ENCODE measurements at regions not wholly inside any gene's neighbourhood (a gene's known extent, or its start where the extent isn't known, plus 50 kb on each side); places are given as distances from the start of the nearest gene placed in this dataset.
A peak's percentile ranks its signal among the peaks of the same experiment; 100 is the strongest.

GRCh38 chr5:120808606-120809005, 344.5 kb downstream of the PRR16 start:
- H3K36me3 ChIP-seq (ENCODE audit: control insufficient read depth, low read length), result no peaks in the 10 kb centered on the region
- H3K27me3 ChIP-seq (ENCODE audit: control insufficient read depth, low read length), result no peaks in the 10 kb centered on the region
- no peaks in the 10 kb centered on the region for H3F3A ChIP-seq (ENCODE audit: control insufficient read depth, insufficient read depth)
- no peaks in the 10 kb centered on the region for H4K20me1 ChIP-seq (ENCODE audit: control insufficient read depth, insufficient read depth, low read depth, low read length)
- H3K9me3 ChIP-seq (ENCODE audit: control insufficient read depth, insufficient read depth, low read length), result no peaks in the 10 kb centered on the region
- H3K4me3 ChIP-seq (ENCODE audit: low read length), result no peak overlapping the region
- H3K27ac ChIP-seq (ENCODE audit: low read depth, low read length), result no peak overlapping the region
- H3K4me1 ChIP-seq (ENCODE audit: control insufficient read depth, low read length), result no peaks in the 10 kb centered on the region
- TF ChIP-seq EZH2phosphoT487 (IDR thresholded peaks at IDR 0.05; ENCODE audit: borderline replicate concordance, low read length) (no peak), CTCF (IDR thresholded peaks at IDR 0.05; ENCODE audit: low read depth, low read length, poor library complexity, severe bottlenecking) (no peak)
- no peaks in the 10 kb centered on the region for H3K9me2 ChIP-seq (replicated peaks; ENCODE audit: control insufficient read depth, low read length)
- no peak overlapping the region for H3K4me2 ChIP-seq (ENCODE audit: low read length)
- no peaks in the 10 kb centered on the region for H3K79me2 ChIP-seq (ENCODE audit: control insufficient read depth, low read length)

GRCh38 chr5:120813551-120813950, 349.5 kb downstream of the PRR16 start:
- H3F3A ChIP-seq (ENCODE audit: control insufficient read depth, insufficient read depth), result no peaks in the 10 kb centered on the region
- H4K20me1 ChIP-seq (ENCODE audit: control insufficient read depth, insufficient read depth, low read depth, low read length), result no peaks in the 10 kb centered on the region
- no peak for TF ChIP-seq EZH2phosphoT487 (IDR thresholded peaks at IDR 0.05; ENCODE audit: borderline replicate concordance, low read length)
- TF ChIP-seq CTCF (IDR thresholded peaks at IDR 0.05; ENCODE audit: low read depth, low read length, poor library complexity, severe bottlenecking), result no peak
- no peak overlapping the region for H3K4me3 ChIP-seq (ENCODE audit: low read length)
- no peaks in the 10 kb centered on the region for H3K27me3 ChIP-seq (ENCODE audit: control insufficient read depth, low read length)
- H3K27ac ChIP-seq (ENCODE audit: low read depth, low read length), result no peak overlapping the region
- H3K36me3 ChIP-seq (ENCODE audit: control insufficient read depth, low read length), result no peaks in the 10 kb centered on the region
- no peaks in the 10 kb centered on the region for H3K4me1 ChIP-seq (ENCODE audit: control insufficient read depth, low read length)
- no peak overlapping the region for H3K4me2 ChIP-seq (ENCODE audit: low read length)
- no peaks in the 10 kb centered on the region for H3K79me2 ChIP-seq (ENCODE audit: control insufficient read depth, low read length)
- H3K9me3 ChIP-seq (ENCODE audit: control insufficient read depth, insufficient read depth, low read length), result peaks cover 4% of the 10 kb centered on the region; the same call in 1 of the 2 replicates
- H3K9me2 ChIP-seq (replicated peaks; ENCODE audit: control insufficient read depth, low read length), result no peaks in the 10 kb centered on the region

- TF ChIP-seq CTCF (IDR thresholded peaks at IDR 0.05; ENCODE audit: low read depth, low read length, poor library complexity, severe bottlenecking) (peak; percentile 19), EZH2phosphoT487 (IDR thresholded peaks at IDR 0.05; ENCODE audit: borderline replicate concordance, low read length) (no peak)
- Histone ChIP-seq H3K27ac (ENCODE audit: low read depth, low read length) (no peak overlapping the region), H3K36me3 (ENCODE audit: control insufficient read depth, low read length) (no peaks in the 10 kb centered on the region), H4K20me1 (ENCODE audit: control insufficient read depth, insufficient read depth, low read depth, low read length) (no peaks in the 10 kb centered on the region), H3K27me3 (ENCODE audit: control insufficient read depth, low read length) (no peaks in the 10 kb centered on the region), H3K9me3 (ENCODE audit: control insufficient read depth, insufficient read depth, low read length) (peaks cover 4% of the 10 kb centered on the region; the same call in 1 of the 2 replicates), H3K9me2 (replicated peaks; ENCODE audit: control insufficient read depth, low read length) (no peaks in the 10 kb centered on the region), H3K4me2 (ENCODE audit: low read length) (no peak overlapping the region), H3K4me1 (ENCODE audit: control insufficient read depth, low read length) (no peaks in the 10 kb centered on the region), H3K79me2 (ENCODE audit: control insufficient read depth, low read length) (no peaks in the 10 kb centered on the region), H3F3A (ENCODE audit: control insufficient read depth, insufficient read depth) (no peaks in the 10 kb centered on the region), H3K4me3 (ENCODE audit: low read length) (no peak overlapping the region)
Observed at GRCh38 chr5:120817044-120817985, 353.2 kb downstream of the PRR16 start.
